Nephron progenitor cell (in vitro differentiated cells): ENCODE measurements at regions not wholly inside any gene's neighbourhood (a gene's known extent, or its start where the extent isn't known, plus 50 kb on each side); places are given as distances from the start of the nearest gene placed in this dataset.

Experiments used
- DNase-seq: peaks from one replicate; pipeline ENCODE4 v3.0.0; 2021
- H3K27ac Mint-ChIP-seq: 2 replicates; pipeline ENCODE4 v1.8.0; 2021; ENCODE audit warnings: mild to moderate bottlenecking, moderate library complexity, mixed read lengths
- H3K27me3 Mint-ChIP-seq: 2 replicates; pipeline ENCODE4 v1.8.0; 2021; ENCODE audit warnings: mild to moderate bottlenecking, low read depth, mixed read lengths; ENCODE audit not compliant: poor library complexity
- H3K36me3 Mint-ChIP-seq: 2 replicates; pipeline ENCODE4 v1.8.0; 2021; ENCODE audit warnings: low read depth, mixed read lengths
- H3K4me1 Mint-ChIP-seq: 2 replicates; pipeline ENCODE4 v1.8.0; 2021; ENCODE audit warnings: mixed read lengths
- H3K4me3 Mint-ChIP-seq: 2 replicates; pipeline ENCODE4 v1.8.0; 2021; ENCODE audit warnings: mild to moderate bottlenecking, moderate library complexity, mixed read lengths
- H3K9me3 Mint-ChIP-seq: 2 replicates; pipeline ENCODE4 v1.8.0; 2021; ENCODE audit warnings: mild to moderate bottlenecking, moderate library complexity, mixed read lengths
- CTCF ChIP-seq: fragments of 200-600 bp; sonication (generic); IDR thresholded peaks from 2 replicates; pipeline ENCODE4 v1.5.0; 2021; ENCODE audit warnings: antibody characterized with exemption

- DNase-seq: no peak
Measured at GRCh38 chr2:156947261-156947660, 310.2 kb upstream of the GALNT5 start.

GRCh38 chr2:156955701-156956100 lies 301.8 kb upstream of the GALNT5 start:
- no peak overlapping the region for H3K4me3 Mint-ChIP-seq
- H3K27ac Mint-ChIP-seq: no peak overlapping the region
- peaks cover 22% of the 10 kb centered on the region for H3K9me3 Mint-ChIP-seq
- no peak for DNase-seq
- TF ChIP-seq CTCF: no peak
- no peaks in the 10 kb centered on the region for H3K4me1 Mint-ChIP-seq
- H3K36me3 Mint-ChIP-seq: no peaks in the 10 kb centered on the region
- peaks cover 4% of the 10 kb centered on the region for H3K27me3 Mint-ChIP-seq

More at GRCh38 chr2:156947261-156947660, 310.2 kb upstream of the GALNT5 start:
- no peaks in the 10 kb centered on the region for H3K36me3 Mint-ChIP-seq
- no peak overlapping the region for H3K27ac Mint-ChIP-seq
- H3K27me3 Mint-ChIP-seq: peaks cover 3% of the 10 kb centered on the region
- no peaks in the 10 kb centered on the region for H3K4me1 Mint-ChIP-seq
- TF ChIP-seq CTCF: no peak
- H3K9me3 Mint-ChIP-seq: peaks cover 5% of the 10 kb centered on the region
- H3K4me3 Mint-ChIP-seq: no peak overlapping the region

GRCh38 chr2:156956161-156956560 lies 301.3 kb upstream of the GALNT5 start:
- H3K27ac Mint-ChIP-seq: no peak overlapping the region
- no peaks in the 10 kb centered on the region for H3K36me3 Mint-ChIP-seq
- no peak for TF ChIP-seq CTCF
- no peak overlapping the region for H3K4me3 Mint-ChIP-seq
- no peak for DNase-seq
- peaks cover 21% of the 10 kb centered on the region for H3K9me3 Mint-ChIP-seq
- peaks cover 4% of the 10 kb centered on the region for H3K27me3 Mint-ChIP-seq
- H3K4me1 Mint-ChIP-seq: no peaks in the 10 kb centered on the region

GRCh38 chr2:156958374-156958773 lies 299.1 kb upstream of the GALNT5 start:
- Mint-ChIP-seq H3K4me1 (no peaks in the 10 kb centered on the region), H3K27ac (no peak overlapping the region), H3K9me3 (peaks cover 22% of the 10 kb centered on the region), H3K36me3 (no peaks in the 10 kb centered on the region), H3K27me3 (no peaks in the 10 kb centered on the region), H3K4me3 (no peak overlapping the region)
- DNase-seq: no peak
- TF ChIP-seq CTCF: no peak

GRCh38 chr2:156959481-156959880 lies 298.0 kb upstream of the GALNT5 start:
- Mint-ChIP-seq H3K4me3 (no peak overlapping the region), H3K4me1 (no peaks in the 10 kb centered on the region), H3K36me3 (no peaks in the 10 kb centered on the region), H3K27ac (no peak overlapping the region), H3K9me3 (peaks cover 22% of the 10 kb centered on the region), H3K27me3 (no peaks in the 10 kb centered on the region)
- DNase-seq: no peak
- TF ChIP-seq CTCF: no peak

GRCh38 chr2:156982615-156983014 lies 274.9 kb upstream of the GALNT5 start:
- Mint-ChIP-seq H3K27me3 (no peaks in the 10 kb centered on the region), H3K4me1 (peaks cover 7% of the 10 kb centered on the region), H3K27ac (no peak overlapping the region), H3K36me3 (no peaks in the 10 kb centered on the region), H3K4me3 (no peak overlapping the region), H3K9me3 (no peaks in the 10 kb centered on the region)
- no peak for DNase-seq
- no peak for TF ChIP-seq CTCF
